Mammary epithelial cell (primary cell): ENCODE measurements at regions not wholly inside any gene's neighbourhood (a gene's known extent, or its start where the extent isn't known, plus 50 kb on each side); places are given as distances from the start of the nearest gene placed in this dataset.

Experiments used
- CTCF ChIP-seq, 2 donors: IDR thresholded peaks in 1 of 2; conservative IDR thresholded peaks in 1 of 2; 2 replicates each; pipeline ENCODE4 v1.5.1; 2011 to 2012; ENCODE audit warnings: inconsistent platforms in 2 of 2, low read length in 2 of 2, mild to moderate bottlenecking in 2 of 2, control low read depth in 1 of 2, low read depth in 1 of 2; ENCODE audit not compliant: insufficient read depth in 1 of 2; ENCODE audit errors: extremely low read depth in 1 of 2
- EZH2 ChIP-seq: IDR thresholded peaks from 2 replicates; pipeline ENCODE4 v1.6.1; 2012; ENCODE audit warnings: low read length, inconsistent platforms, borderline replicate concordance

- TF ChIP-seq CTCF (conservative IDR thresholded peaks at IDR 0.05 in 1 of 2, IDR thresholded peaks at IDR 0.05 in 1 of 2; ENCODE audit: extremely low read depth in 1 of 2, insufficient read depth in 1 of 2, low read depth in 1 of 2, low read length in 2 of 2) (no peak), EZH2 (no peak)
These were observed 102.4 kb upstream of the BACE2 start for GRCh38 chr21:41065539-41065938.
